ENCODE measurements at regions not wholly inside any gene's neighbourhood (a gene's known extent, or its start where the extent isn't known, plus 50 kb on each side); places are given as distances from the start of the nearest gene placed in this dataset.
"Not testable (repeated sequence)": the region's sequence is repeated elsewhere in the genome, so short reads cannot be mapped to it uniquely, and the experiment has no call there.

GRCh38 chrX:56343219-56343618, 111.1 kb downstream of the KLF8 start:
- H3K27ac ChIP-seq (replicated peaks in 1 of 4), result no peak overlapping the region
- H3K27me3 ChIP-seq, result no peaks in the 10 kb centered on the region
- TF ChIP-seq, protein P1, sequence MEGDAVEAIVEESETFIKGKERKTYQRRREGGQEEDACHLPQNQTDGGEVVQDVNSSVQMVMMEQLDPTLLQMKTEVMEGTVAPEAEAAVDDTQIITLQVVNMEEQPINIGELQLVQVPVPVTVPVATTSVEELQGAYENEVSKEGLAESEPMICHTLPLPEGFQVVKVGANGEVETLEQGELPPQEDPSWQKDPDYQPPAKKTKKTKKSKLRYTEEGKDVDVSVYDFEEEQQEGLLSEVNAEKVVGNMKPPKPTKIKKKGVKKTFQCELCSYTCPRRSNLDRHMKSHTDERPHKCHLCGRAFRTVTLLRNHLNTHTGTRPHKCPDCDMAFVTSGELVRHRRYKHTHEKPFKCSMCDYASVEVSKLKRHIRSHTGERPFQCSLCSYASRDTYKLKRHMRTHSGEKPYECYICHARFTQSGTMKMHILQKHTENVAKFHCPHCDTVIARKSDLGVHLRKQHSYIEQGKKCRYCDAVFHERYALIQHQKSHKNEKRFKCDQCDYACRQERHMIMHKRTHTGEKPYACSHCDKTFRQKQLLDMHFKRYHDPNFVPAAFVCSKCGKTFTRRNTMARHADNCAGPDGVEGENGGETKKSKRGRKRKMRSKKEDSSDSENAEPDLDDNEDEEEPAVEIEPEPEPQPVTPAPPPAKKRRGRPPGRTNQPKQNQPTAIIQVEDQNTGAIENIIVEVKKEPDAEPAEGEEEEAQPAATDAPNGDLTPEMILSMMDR (IDR thresholded peaks at IDR 0.05), result no peak
- TF ChIP-seq POLR2A (IDR thresholded peaks at IDR 0.05; ENCODE audit: low read depth), result no peak
- TF ChIP-seq EP300 (IDR thresholded peaks at IDR 0.05), result no peak
- no peak overlapping the region for H3K4me3 ChIP-seq
- intact Hi-C loops (cut with DNase I), result no loop called here
- H3K4me1 ChIP-seq, result no peaks in the 10 kb centered on the region
- no CpG with 5 or more reads among the region's 5 CpGs for WGBS
- H3K36me3 ChIP-seq, result no peaks in the 10 kb centered on the region
- no peak for DNase-seq (ENCODE audit: extremely low spot score)
- H3K9me3 ChIP-seq, result peaks cover 0 to 21% (median 2%) of the 10 kb centered on the region in 4 donors

DNA sequence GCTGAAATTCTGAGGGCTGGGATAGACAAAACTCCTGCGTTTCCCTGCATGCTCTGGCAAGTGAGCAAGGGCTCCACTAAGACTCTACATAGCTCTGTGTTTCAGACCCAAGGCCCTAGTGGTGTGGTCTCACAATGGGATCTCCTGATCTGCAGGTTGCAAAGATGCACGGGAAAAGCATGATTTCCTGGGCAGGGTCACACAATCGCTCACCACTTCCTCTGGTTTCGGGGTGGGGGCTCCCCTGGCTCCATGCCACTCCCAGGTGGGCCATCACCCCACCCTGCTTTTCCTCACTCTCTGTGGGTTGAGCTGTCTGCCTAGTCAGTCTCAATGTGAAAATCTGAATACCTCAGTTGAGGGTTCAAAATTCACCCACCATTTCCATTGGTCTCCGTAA, 111.5 kb downstream of the KLF8 start:
- intact Hi-C loops (cut with DNase I), result no loop called here
- DNase-seq (ENCODE audit: extremely low spot score), result no peak
- WGBS, result 78% methylated on average over 5 of the region's 5 CpGs
- peaks cover 0 to 25% (median 2%) of the 10 kb centered on the region in 4 donors for H3K9me3 ChIP-seq
- no peaks in the 10 kb centered on the region for H3K27me3 ChIP-seq
- H3K4me3 ChIP-seq, result no peak overlapping the region
- no peak for TF ChIP-seq EP300 (IDR thresholded peaks at IDR 0.05)
- TF ChIP-seq POLR2A (IDR thresholded peaks at IDR 0.05; ENCODE audit: low read depth), result no peak
- no peak for TF ChIP-seq POLR2AphosphoS5 (IDR thresholded peaks at IDR 0.05)
- TF ChIP-seq, protein P1 (IDR thresholded peaks at IDR 0.05), result no peak
- H3K4me1 ChIP-seq, result no peaks in the 10 kb centered on the region
- H3K36me3 ChIP-seq, result no peaks in the 10 kb centered on the region
- H3K27ac ChIP-seq (replicated peaks in 1 of 4), result no peak overlapping the region

DNA sequence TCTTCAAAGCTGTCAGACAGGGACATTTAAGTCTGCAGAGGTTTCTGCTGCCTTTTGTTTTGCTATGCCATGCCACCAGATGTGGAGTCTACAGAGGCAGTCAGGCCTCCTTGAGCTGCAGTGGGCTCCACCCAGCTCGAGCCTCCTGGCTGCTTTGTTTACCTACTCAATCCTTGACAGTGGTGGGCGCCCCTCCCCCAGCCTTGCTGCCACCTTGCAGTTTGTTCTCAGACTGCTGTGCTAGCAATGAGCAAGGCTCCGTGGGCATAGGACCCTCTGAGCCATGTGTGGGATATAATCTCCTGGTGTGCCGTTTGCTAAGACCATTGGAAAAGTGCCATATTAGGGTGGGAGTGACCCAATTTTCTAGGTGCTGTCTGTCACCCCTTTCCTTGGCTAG, 126.0 kb downstream of the KLF8 start:
- H3K27me3 ChIP-seq; DNase-seq (ENCODE audit: extremely low spot score); intact Hi-C loops (cut with DNase I); H3K27ac ChIP-seq (replicated peaks in 1 of 4); H3K4me3 ChIP-seq; H3K36me3 ChIP-seq; H3K4me1 ChIP-seq: not testable (repeated sequence)
- peaks cover 0 to 21% (median 0%) of the 10 kb centered on the region in 4 donors for H3K9me3 ChIP-seq
- 63% methylated on average over 2 of the region's 4 CpGs for WGBS

- WGBS, result 70% methylated on average over 2 of the region's 2 CpGs
Measured at GRCh38 chrX:56365171-56365570, 133.0 kb downstream of the KLF8 start.

DNA sequence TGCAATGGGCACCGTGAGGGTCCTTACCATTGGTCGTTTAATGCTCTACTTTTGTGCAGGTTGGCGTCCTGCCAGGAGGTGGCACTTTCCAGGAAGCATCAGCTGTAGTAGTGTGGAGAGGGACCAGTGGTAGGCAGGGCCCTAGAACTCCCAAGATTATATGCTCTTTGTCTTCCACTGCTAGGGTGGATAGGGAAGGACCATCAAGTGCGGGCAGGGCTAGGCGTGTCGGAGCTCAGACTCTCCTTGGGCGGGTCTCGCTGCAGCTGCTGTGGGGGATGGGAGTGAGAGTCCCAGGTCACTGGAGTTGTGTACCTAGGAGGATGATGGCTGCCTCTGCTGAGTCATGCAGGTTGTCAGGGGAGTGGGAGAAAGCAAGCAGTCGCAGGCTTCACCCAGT, 134.7 kb downstream of the KLF8 start:
- 64% methylated on average over 9 of the region's 9 CpGs for WGBS
- no peak for DNase-seq (ENCODE audit: extremely low spot score)
- TF ChIP-seq EP300 (IDR thresholded peaks at IDR 0.05) (no peak), POLR2AphosphoS5 (IDR thresholded peaks at IDR 0.05) (no peak), POLR2A (IDR thresholded peaks at IDR 0.05; ENCODE audit: low read depth) (no peak)
- TF ChIP-seq, protein P1 (IDR thresholded peaks at IDR 0.05), result no peak
- no peaks in the 10 kb centered on the region for H3K4me1 ChIP-seq
- no peaks in the 10 kb centered on the region for H3K27me3 ChIP-seq
- H3K27ac ChIP-seq (replicated peaks in 1 of 4), result no peak overlapping the region
- no peak overlapping the region for H3K4me3 ChIP-seq
- H3K9me3 ChIP-seq, result peaks cover 0 to 6% (median 0%) of the 10 kb centered on the region in 4 donors
- no peaks in the 10 kb centered on the region for H3K36me3 ChIP-seq
- intact Hi-C loops (cut with DNase I), result no loop called here

More at GRCh38 chrX:56365171-56365570, 133.0 kb downstream of the KLF8 start:
- H3K27ac ChIP-seq (replicated peaks in 1 of 4); H3K4me3 ChIP-seq; DNase-seq (ENCODE audit: extremely low spot score); intact Hi-C loops (cut with DNase I); H3K4me1 ChIP-seq; H3K27me3 ChIP-seq; H3K36me3 ChIP-seq: not testable (repeated sequence)
- H3K9me3 ChIP-seq, result peaks cover 0 to 11% (median 0%) of the 10 kb centered on the region in 4 donors

DNA sequence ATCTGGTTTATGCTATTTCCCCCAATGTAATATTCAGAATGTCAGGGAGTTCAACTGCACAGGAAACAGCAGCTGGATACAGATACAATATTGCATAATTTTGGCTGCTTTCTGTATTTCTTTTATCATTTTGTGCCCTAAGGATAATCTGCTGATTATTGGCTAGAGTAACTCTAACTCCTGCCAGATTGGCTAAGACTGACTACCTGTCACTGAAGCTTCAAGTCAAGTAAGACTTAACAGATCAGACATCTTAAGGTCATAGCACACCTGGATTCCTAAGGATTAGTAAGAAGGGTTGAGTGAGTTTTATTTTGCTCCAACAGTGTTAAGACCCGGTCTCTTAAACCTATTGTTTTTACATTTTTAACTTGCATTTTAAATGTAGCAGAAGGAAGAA, 136.8 kb downstream of the KLF8 start:
- H3K36me3 ChIP-seq, result no peaks in the 10 kb centered on the region
- no peak overlapping the region for H3K27ac ChIP-seq (replicated peaks in 1 of 4)
- DNase-seq (ENCODE audit: extremely low spot score), result no peak
- H3K4me1 ChIP-seq, result no peaks in the 10 kb centered on the region
- no peaks in the 10 kb centered on the region for H3K9me3 ChIP-seq
- H3K4me3 ChIP-seq, result no peak overlapping the region
- no peaks in the 10 kb centered on the region for H3K27me3 ChIP-seq
- intact Hi-C loops (cut with DNase I), result no loop called here
- WGBS, result 63% methylated on average over 1 of the region's 1 CpG
- TF ChIP-seq, protein P1 (IDR thresholded peaks at IDR 0.05), result no peak
- TF ChIP-seq POLR2A (IDR thresholded peaks at IDR 0.05; ENCODE audit: low read depth) (no peak), EP300 (IDR thresholded peaks at IDR 0.05) (no peak), POLR2AphosphoS5 (IDR thresholded peaks at IDR 0.05) (no peak)

GRCh38 chrX:56379984-56380780, 148.0 kb downstream of the KLF8 start:
- WGBS, result 91% methylated on average over 28 of the region's 41 CpGs
- H3K27me3 ChIP-seq; H3K4me3 ChIP-seq; DNase-seq (ENCODE audit: extremely low spot score); H3K9me3 ChIP-seq; H3K4me1 ChIP-seq; H3K36me3 ChIP-seq; intact Hi-C loops (cut with DNase I); H3K27ac ChIP-seq (replicated peaks in 1 of 4): not testable (repeated sequence)
